Upper lobe of left lung (tissue), 6 donors: ENCODE measurements at regions not wholly inside any gene's neighbourhood (a gene's known extent, or its start where the extent isn't known, plus 50 kb on each side); places are given as distances from the start of the nearest gene placed in this dataset.
"Not testable (repeated sequence)": the region's sequence is repeated elsewhere in the genome, so short reads cannot be mapped to it uniquely, and the experiment has no call there.

ENCODE experiments used
- ATAC-seq, 2 donors: fragments of 200-7000 bp; cut with Tn5 transposase; one replicate each; pipeline ENCODE4 v1.9.1; 2022; ENCODE audit warnings: mild to moderate bottlenecking in 2 of 2, moderate library complexity in 2 of 2; ENCODE audit not compliant: low FRiP score in 2 of 2
- DNase-seq, 2 donors: peaks; one replicate each; pipeline ENCODE4 v3.0.0-alpha.2; 2019 to 2020
- H3K27ac ChIP-seq, 4 donors: fragments of 200-600 bp; sonication (generic); one replicate each; pipeline ENCODE4 v1.5.1; 2016 to 2019
- H3K27me3 ChIP-seq, 4 donors: fragments of 200-600 bp; sonication (generic); one replicate each; pipeline ENCODE4 v1.5.1; 2017 to 2019
- H3K36me3 ChIP-seq, 4 donors: fragments of 200-600 bp; sonication (generic); one replicate each; pipeline ENCODE4 v1.5.1; 2016 to 2019
- H3K4me1 ChIP-seq, 4 donors: fragments of 200-600 bp; sonication (generic); one replicate each; pipeline ENCODE4 v1.5.1; 2018 to 2019
- H3K4me3 ChIP-seq, 4 donors: fragments of 200-600 bp; sonication (generic); one replicate each; pipeline ENCODE4 v1.5.1; 2017 to 2019; ENCODE audit warnings: mild to moderate bottlenecking in 2 of 4, moderate library complexity in 1 of 4
- H3K9me3 ChIP-seq, 4 donors: fragments of 200-600 bp; sonication (generic); one replicate each; pipeline ENCODE4 v1.5.1; 2018 to 2019
- EP300 ChIP-seq, 4 donors: sonication (generic); formaldehyde crosslinking; IDR thresholded peaks; one replicate each; pipeline ENCODE4 v1.5.1; 2017; ENCODE audit warnings: antibody characterized with exemption in 4 of 4, control low read depth in 2 of 4
- POLR2A ChIP-seq, 4 donors: fragments of 450-650 bp; IDR thresholded peaks; one replicate each; pipeline ENCODE4 v1.5.1; 2016 to 2017; ENCODE audit warnings: antibody characterized with exemption in 4 of 4, mild to moderate bottlenecking in 2 of 4
- POLR2AphosphoS5 ChIP-seq, 2 donors: sonication (generic); formaldehyde crosslinking; IDR thresholded peaks; one replicate each; pipeline ENCODE4 v1.5.1; 2017; ENCODE audit warnings: antibody characterized with exemption in 2 of 2
- WGBS, 2 donors: methylation state at CpG; one replicate each; pipeline ENCODE4 v1.1.5; 2017 to 2018; 5-methylcytosine and 5-hydroxymethylcytosine counted together
- TF ChIP-seq, protein P1 (sequence below), 6 experiments: fragments of 450-650 bp in 4 of 6; fragments of 200-600 bp in 2 of 6; sonication (generic) in 2 of 6; IDR thresholded peaks; one replicate each; pipeline ENCODE4 v1.5.1; 2016 to 2019; ENCODE audit warnings: antibody characterized with exemption in 6 of 6
- donor health status: DM: no; HTN: no; CAD: no; lungs with moderate emphysema.
- donor health status: DM: no; HTN: yes; CAD: no; lungs with severe emphysema.

DNA sequence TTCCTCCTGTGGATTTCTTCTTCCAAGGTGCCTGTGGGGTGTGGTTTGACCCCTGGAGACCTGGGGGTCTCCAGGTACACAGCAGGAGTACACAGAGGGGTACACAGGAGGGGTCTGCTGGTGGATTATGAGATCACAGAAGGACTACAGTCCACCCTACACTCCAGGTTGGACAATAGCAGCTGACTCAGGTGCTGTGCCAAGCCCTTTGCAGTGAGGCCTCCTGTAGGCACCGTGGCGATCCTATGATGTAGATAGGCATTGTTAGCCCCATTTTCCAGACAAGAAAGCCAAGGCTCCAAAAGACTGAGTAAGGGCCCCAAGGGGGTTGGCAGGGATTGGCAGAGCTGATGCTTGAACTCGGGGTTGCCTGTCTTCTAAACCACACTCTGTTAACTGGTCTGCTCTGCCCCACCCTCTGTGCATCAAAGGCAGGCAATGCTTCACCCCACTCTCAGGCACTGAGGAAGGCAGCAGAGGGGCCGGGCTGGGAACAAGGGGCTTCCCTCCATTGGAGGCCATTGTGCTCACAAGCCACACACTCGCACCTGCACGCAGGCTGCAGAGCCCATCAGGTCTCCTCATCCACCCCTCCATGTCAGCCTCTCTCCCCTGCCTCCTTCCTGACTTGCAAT, 77.5 kb upstream of the SIRPA start:
- peaks cover 15 to 48% (median 32%) of the 10 kb centered on the region in 4 donors for H3K4me1 ChIP-seq
- ATAC-seq: no peak
- DNase-seq: no peak
- TF ChIP-seq, protein P1, sequence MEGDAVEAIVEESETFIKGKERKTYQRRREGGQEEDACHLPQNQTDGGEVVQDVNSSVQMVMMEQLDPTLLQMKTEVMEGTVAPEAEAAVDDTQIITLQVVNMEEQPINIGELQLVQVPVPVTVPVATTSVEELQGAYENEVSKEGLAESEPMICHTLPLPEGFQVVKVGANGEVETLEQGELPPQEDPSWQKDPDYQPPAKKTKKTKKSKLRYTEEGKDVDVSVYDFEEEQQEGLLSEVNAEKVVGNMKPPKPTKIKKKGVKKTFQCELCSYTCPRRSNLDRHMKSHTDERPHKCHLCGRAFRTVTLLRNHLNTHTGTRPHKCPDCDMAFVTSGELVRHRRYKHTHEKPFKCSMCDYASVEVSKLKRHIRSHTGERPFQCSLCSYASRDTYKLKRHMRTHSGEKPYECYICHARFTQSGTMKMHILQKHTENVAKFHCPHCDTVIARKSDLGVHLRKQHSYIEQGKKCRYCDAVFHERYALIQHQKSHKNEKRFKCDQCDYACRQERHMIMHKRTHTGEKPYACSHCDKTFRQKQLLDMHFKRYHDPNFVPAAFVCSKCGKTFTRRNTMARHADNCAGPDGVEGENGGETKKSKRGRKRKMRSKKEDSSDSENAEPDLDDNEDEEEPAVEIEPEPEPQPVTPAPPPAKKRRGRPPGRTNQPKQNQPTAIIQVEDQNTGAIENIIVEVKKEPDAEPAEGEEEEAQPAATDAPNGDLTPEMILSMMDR (IDR thresholded peaks at IDR 0.05): no peak
- no peaks in the 10 kb centered on the region for H3K27me3 ChIP-seq
- no peak overlapping the region for H3K4me3 ChIP-seq
- WGBS, 2 donors: 82 to 98% methylated on average over 5 to 6 of the region's 6 CpGs
- peak overlapping the region in 3 of 4 donors; percentile 75 to 83 (median 82) for H3K27ac ChIP-seq
- H3K36me3 ChIP-seq: no peaks in the 10 kb centered on the region
- peaks cover 0 to 9% (median 4%) of the 10 kb centered on the region in 4 donors for H3K9me3 ChIP-seq

DNA sequence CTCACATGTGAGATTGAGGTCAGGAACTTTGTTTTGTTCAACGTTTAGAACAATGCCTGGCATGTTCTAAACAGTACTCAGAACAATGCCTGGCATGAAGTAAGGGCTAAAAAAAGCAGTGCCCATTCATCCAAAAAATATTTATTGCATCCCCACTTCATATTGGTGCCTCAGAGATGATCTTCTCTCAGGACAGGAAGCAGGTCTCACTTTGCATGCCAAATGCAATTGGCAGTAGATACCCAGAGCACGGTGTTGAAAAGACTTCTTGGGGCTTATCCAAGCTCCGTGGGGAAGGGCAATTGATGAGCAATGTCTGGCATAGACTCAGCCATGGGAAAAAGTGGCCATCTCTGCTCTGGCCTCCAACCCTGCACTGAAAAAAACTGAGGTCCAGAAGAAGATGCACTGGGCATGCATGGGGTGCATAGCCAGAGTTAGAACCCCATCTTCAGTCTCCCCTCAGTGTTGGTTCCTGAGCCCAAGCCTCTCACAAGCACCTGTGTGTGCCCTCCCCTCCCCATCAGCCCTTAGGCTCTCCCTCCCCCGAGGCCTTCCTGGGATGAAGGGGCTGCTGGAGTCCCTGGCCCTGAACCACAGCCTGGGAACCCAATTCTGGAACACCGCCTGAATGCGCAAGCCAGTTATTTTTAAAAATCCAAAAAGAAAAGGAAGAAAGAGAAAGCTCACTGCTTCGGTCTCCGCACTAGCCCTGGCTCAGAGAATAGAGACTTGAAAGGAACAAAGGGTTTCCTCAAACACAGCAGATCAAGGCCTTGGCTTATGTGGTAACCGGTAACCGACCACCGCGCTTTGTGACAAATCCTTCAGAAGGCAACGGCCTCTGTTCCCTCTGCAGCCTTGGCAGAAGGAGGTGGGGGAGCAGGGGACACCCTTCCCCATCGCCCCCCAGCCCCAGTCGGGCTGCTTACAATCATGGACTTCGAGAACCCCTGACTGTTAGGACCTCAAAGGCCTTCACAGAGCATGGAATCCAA, 78.5 kb upstream of the SIRPA start:
- ATAC-seq (no peak), DNase-seq (no peak)

DNA sequence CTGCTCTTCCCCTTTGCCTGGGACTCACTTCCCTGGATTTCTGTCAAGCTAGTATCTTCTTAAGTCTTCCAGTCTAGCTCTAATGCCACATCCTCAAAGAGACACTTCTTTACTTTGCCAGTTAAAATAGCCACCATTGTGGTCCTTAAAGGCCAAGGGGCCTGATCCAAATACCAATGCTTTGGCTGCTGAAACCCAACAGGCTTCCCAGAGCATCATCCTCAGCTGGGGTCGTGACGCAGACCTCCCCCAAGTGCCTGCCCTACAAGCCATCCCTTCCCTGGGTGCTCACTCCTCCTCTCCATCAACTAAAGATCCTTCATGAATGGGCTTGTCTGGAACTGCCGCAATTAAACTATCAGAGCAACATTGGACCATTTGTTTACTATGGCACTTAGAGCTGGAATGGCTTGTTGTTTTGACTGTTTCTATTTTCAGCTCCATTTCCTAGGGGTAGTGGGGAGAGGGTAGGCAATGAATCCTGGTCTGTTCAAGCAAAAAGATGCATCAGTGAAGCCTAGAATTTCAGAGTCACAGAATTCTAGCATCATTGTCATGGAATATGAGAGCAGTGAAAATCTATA, 79.6 kb upstream of the SIRPA start:
- Histone ChIP-seq H3K27ac (no peak overlapping the region), H3K27me3 (no peaks in the 10 kb centered on the region), H3K4me1 (peaks cover 36 to 68% (median 52%) of the 10 kb centered on the region in 4 donors), H3K4me3 (no peak overlapping the region), H3K36me3 (no peaks in the 10 kb centered on the region), H3K9me3 (no peaks in the 10 kb centered on the region)
- WGBS, 2 donors: 67 to 72% methylated on average over 3 of the region's 3 CpGs
- TF ChIP-seq EP300 (IDR thresholded peaks at IDR 0.05): no peak
- TF ChIP-seq POLR2AphosphoS5 (IDR thresholded peaks at IDR 0.05): no peak
- TF ChIP-seq, protein P1 (IDR thresholded peaks at IDR 0.05): no peak
- no peak for TF ChIP-seq POLR2A (IDR thresholded peaks at IDR 0.05)
- DNase-seq (no peak), ATAC-seq (no peak)

More for the DNA sequence above, 78.5 kb upstream of the SIRPA start:
- Histone ChIP-seq H3K27ac (peak overlapping the region; percentile 2 to 83 (median 47)), H3K4me1 (peaks cover 25 to 57% (median 42%) of the 10 kb centered on the region in 4 donors), H3K9me3 (peaks cover 0 to under 1% (median 0%) of the 10 kb centered on the region in 4 donors), H3K27me3 (no peaks in the 10 kb centered on the region), H3K4me3 (no peak overlapping the region), H3K36me3 (no peaks in the 10 kb centered on the region)
- TF ChIP-seq, protein P1 (IDR thresholded peaks at IDR 0.05): no peak
- no peak for TF ChIP-seq EP300 (IDR thresholded peaks at IDR 0.05)
- TF ChIP-seq POLR2AphosphoS5 (IDR thresholded peaks at IDR 0.05): no peak
- TF ChIP-seq POLR2A (IDR thresholded peaks at IDR 0.05): no peak
- WGBS, 2 donors: 28 to 46% methylated on average over 14 to 16 of the region's 16 CpGs

DNA sequence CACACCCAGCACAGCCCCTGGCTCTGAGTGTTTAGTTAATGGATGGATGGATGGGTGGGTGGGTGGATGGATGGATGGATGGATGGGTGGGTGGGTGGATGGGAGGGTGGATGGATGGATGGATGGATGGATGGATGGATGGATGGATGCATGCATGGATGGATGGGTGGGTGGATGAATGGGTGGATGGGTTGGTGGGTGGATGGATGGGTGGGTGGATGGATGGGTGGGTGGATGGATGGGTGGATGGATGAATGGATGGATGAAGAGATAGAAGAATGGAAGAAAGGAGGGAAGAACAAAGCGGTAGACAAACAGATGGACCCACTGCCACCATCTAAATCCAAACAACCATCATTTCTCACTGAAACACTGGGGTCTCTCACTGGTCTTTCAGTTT, 80.3 kb upstream of the SIRPA start:
- DNase-seq, H3K27ac ChIP-seq, ATAC-seq: not testable (repeated sequence)

More for the DNA sequence above, 80.3 kb upstream of the SIRPA start:
- peaks cover 37 to 73% (median 56%) of the 10 kb centered on the region in 4 donors for H3K4me1 ChIP-seq
- not testable (repeated sequence) for H3K9me3 ChIP-seq, H3K4me3 ChIP-seq, H3K36me3 ChIP-seq, H3K27me3 ChIP-seq
- 91% methylated on average over 1 of the region's 1 CpG for WGBS, 2 donors
